Trophoblast cell (in vitro differentiated cells and primary cell): ENCODE measurements at regions not wholly inside any gene's neighbourhood (a gene's known extent, or its start where the extent isn't known, plus 50 kb on each side); places are given as distances from the start of the nearest gene placed in this dataset.

Experiments used
- DNase-seq, 2 donors: peaks; one replicate each; pipeline ENCODE4 v3.0.0-alpha.2; 2016
- H2AFZ ChIP-seq: 2 replicates; pipeline ENCODE4 v1.6.1; 2013; ENCODE audit warnings: low read length, moderate library complexity, mild to moderate bottlenecking; ENCODE audit not compliant: insufficient read depth, poor library complexity
- H2AK5ac ChIP-seq: 2 replicates; pipeline ENCODE4 v1.6.1; 2013; ENCODE audit warnings: mild to moderate bottlenecking, low read length
- H2BK120ac ChIP-seq: 2 replicates; pipeline ENCODE4 v1.6.1; 2013; ENCODE audit warnings: low read length, mild to moderate bottlenecking, moderate library complexity; ENCODE audit not compliant: insufficient read depth, poor library complexity
- H2BK12ac ChIP-seq: 2 replicates; pipeline ENCODE4 v1.6.1; 2013; ENCODE audit warnings: mild to moderate bottlenecking, low read length, moderate library complexity
- H2BK5ac ChIP-seq: 2 replicates; pipeline ENCODE4 v1.6.1; 2013; ENCODE audit warnings: low read length, low read depth, moderate library complexity, mild to moderate bottlenecking; ENCODE audit not compliant: poor library complexity
- H3K14ac ChIP-seq: 2 replicates; pipeline ENCODE4 v1.6.1; 2013; ENCODE audit warnings: mild to moderate bottlenecking, low read length
- H3K18ac ChIP-seq: 2 replicates; pipeline ENCODE4 v1.6.1; 2013; ENCODE audit warnings: mild to moderate bottlenecking, low read length
- H3K23ac ChIP-seq: 2 replicates; pipeline ENCODE4 v1.6.1; 2013; ENCODE audit warnings: low read length
- H3K27ac ChIP-seq: 2 replicates; pipeline ENCODE4 v1.5.1; 2013; ENCODE audit warnings: low read depth, mild to moderate bottlenecking, inconsistent platforms, low read length, moderate library complexity
- H3K27me3 ChIP-seq: 2 replicates; pipeline ENCODE4 v1.6.1; 2013; ENCODE audit warnings: inconsistent platforms, mild to moderate bottlenecking, low read length, moderate library complexity; ENCODE audit not compliant: insufficient read depth
- H3K36me3 ChIP-seq, 2 experiments: 1 replicate in 1 of 2; 2 replicates in 1 of 2; pipeline ENCODE4 v1.6.1; 2013; ENCODE audit warnings: low read length in 2 of 2, mild to moderate bottlenecking in 2 of 2, moderate library complexity in 1 of 2; ENCODE audit not compliant: insufficient read depth in 2 of 2, control insufficient read depth in 1 of 2
- H3K4ac ChIP-seq: 2 replicates; pipeline ENCODE4 v1.6.1; 2013; ENCODE audit warnings: low read depth, mild to moderate bottlenecking, low read length, moderate library complexity
- H3K4me1 ChIP-seq, 2 experiments: 1 replicate in 1 of 2; 2 replicates in 1 of 2; pipeline ENCODE4 v1.6.1; 2013; ENCODE audit warnings: low read length in 2 of 2, mild to moderate bottlenecking in 2 of 2, moderate library complexity in 1 of 2; ENCODE audit not compliant: insufficient read depth in 2 of 2, control insufficient read depth in 1 of 2
- H3K4me2 ChIP-seq: 2 replicates; pipeline ENCODE4 v1.6.1; 2013; ENCODE audit warnings: inconsistent platforms, mild to moderate bottlenecking, low read length, moderate library complexity
- H3K4me3 ChIP-seq: 2 replicates; pipeline ENCODE4 v1.5.1; 2013; ENCODE audit warnings: mild to moderate bottlenecking, low read depth, low read length, inconsistent platforms
- H3K79me1 ChIP-seq: one replicate; pipeline ENCODE4 v1.6.1; 2013; ENCODE audit warnings: low read length
- H3K79me2 ChIP-seq: 2 replicates; pipeline ENCODE4 v1.6.1; 2013; ENCODE audit warnings: low read length, mild to moderate bottlenecking; ENCODE audit not compliant: control insufficient read depth, insufficient read depth, poor library complexity
- H3K9ac ChIP-seq: 2 replicates; pipeline ENCODE4 v1.6.1; 2013; ENCODE audit warnings: mild to moderate bottlenecking, low read length
- H3K9me3 ChIP-seq: 2 replicates; pipeline ENCODE4 v1.6.1; 2013; ENCODE audit warnings: low read depth, mild to moderate bottlenecking, control low read depth, inconsistent platforms, low read length; ENCODE audit not compliant: insufficient read depth
- H4K12ac ChIP-seq: 2 replicates; pipeline ENCODE4 v1.6.1; 2013; ENCODE audit warnings: low read depth, mild to moderate bottlenecking, low read length, moderate library complexity
- H4K8ac ChIP-seq: 2 replicates; pipeline ENCODE4 v1.6.1; 2013; ENCODE audit warnings: low read depth, mild to moderate bottlenecking, low read length, moderate library complexity
- H4K91ac ChIP-seq: one replicate; pipeline ENCODE4 v1.6.1; 2013; ENCODE audit warnings: low read depth, mild to moderate bottlenecking, low read length, moderate library complexity
- WGBS: extraction: QIAGEN DNeasy Blood & Tissue Kit; methylation state at CpG from one replicate; pipeline ENCODE4 v1.1.7; 2013; ENCODE audit warnings: missing lambda C conversion rate; ENCODE audit not compliant: insufficient read length, insufficient coverage; ENCODE audit errors: extremely low coverage; 5-methylcytosine and 5-hydroxymethylcytosine counted together

DNA sequence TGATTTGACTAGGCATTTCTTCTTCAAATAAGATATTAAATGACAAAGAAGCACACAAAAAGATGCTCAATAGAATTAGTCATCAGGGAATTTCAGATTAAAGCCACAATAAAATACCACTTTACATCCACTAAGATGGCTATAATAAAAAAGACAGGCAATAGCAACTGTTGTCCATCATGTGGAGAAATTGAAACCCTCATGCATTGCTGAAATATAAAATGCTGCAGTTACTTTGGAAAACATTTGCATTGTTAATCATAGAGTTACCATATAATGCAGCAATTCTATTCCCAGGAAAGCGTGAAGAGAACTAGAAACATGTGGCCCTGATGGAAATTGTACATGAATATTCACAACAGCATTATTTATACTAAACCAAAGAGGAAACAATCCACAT is 605.5 kb upstream of the SLITRK1 start:
- Histone ChIP-seq H3K4me1 (no peaks in the 10 kb centered on the region), H4K91ac (no peak overlapping the region), H2BK120ac (no peak overlapping the region), H3K9me3 (peaks cover 2% of the 10 kb centered on the region), H3K4me2 (no peak overlapping the region), H4K12ac (no peak overlapping the region), H3K9ac (no peak overlapping the region), H2BK5ac (no peak overlapping the region), H2AFZ (no peak overlapping the region), H3K27ac (no peak overlapping the region), H3K18ac (no peak overlapping the region), H3K79me2 (no peaks in the 10 kb centered on the region), H3K36me3 (no peaks in the 10 kb centered on the region), H3K79me1 (no peaks in the 10 kb centered on the region), H2AK5ac (no peak overlapping the region), H2BK12ac (no peak overlapping the region), H3K14ac (no peak overlapping the region), H4K8ac (no peak overlapping the region), H3K27me3 (no peaks in the 10 kb centered on the region), H3K23ac (no peak overlapping the region), H3K4me3 (no peak overlapping the region), H3K4ac (no peak overlapping the region)
- DNase-seq = no peak
- no CpG with 5 or more reads among the region's 1 CpG for WGBS

DNA sequence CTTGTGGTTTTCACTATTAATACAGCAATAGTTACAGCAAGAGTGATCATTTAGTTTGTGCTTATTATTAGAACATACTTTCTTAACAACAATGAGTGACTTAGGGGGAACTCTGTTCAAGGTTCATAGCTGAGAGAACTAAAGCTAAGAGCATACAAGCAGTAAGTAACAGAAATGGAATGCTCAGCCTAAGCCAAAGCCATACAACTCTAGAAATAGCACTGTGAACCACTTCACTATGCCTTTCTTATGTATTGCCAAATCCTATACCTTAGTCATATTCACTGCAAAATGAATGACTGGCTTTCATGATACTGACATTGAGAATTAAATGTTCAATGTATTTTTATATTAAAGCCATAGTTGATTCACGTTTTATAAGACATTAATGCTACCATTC is 599.7 kb upstream of the SLITRK1 start:
- WGBS = no CpG with 5 or more reads among the region's 1 CpG
- Histone ChIP-seq H3K79me2 (no peaks in the 10 kb centered on the region), H2BK5ac (no peak overlapping the region), H3K18ac (no peak overlapping the region), H4K8ac (no peak overlapping the region), H3K79me1 (no peaks in the 10 kb centered on the region), H4K12ac (no peak overlapping the region), H3K4ac (no peak overlapping the region), H3K9ac (no peak overlapping the region), H3K36me3 (no peaks in the 10 kb centered on the region), H3K14ac (no peak overlapping the region), H3K27ac (no peak overlapping the region), H2BK120ac (no peak overlapping the region), H3K4me1 (no peaks in the 10 kb centered on the region), H3K27me3 (no peaks in the 10 kb centered on the region), H2AFZ (no peak overlapping the region), H2BK12ac (no peak overlapping the region), H3K9me3 (no peaks in the 10 kb centered on the region), H4K91ac (no peak overlapping the region), H3K4me2 (no peak overlapping the region), H3K4me3 (no peak overlapping the region), H3K23ac (no peak overlapping the region), H2AK5ac (no peak overlapping the region)
- DNase-seq = no peak

DNA sequence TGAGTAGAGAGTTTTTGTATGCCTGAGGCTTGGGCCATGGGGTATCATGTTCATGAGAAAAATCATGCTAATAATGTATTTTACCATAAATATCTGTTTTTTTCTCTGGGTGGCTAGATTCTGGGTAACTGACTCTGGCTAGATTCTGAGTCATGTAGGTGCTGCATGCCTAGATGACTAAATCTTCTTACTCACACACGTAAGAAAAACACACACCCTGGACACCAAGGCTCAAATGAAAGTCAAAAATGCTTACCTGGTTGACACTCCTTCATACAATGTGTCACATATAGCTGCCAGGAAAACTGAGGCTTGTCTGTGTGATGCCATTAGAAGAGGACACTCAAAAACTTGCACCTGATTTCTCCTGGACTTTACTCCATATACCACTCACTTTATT is 597.4 kb upstream of the SLITRK1 start:
- Histone ChIP-seq H3K79me1 (no peaks in the 10 kb centered on the region), H3K27ac (no peak overlapping the region), H3K18ac (no peak overlapping the region), H3K9me3 (no peaks in the 10 kb centered on the region), H4K8ac (no peak overlapping the region), H2BK120ac (no peak overlapping the region), H3K23ac (no peak overlapping the region), H3K79me2 (no peaks in the 10 kb centered on the region), H2BK5ac (no peak overlapping the region), H4K91ac (no peak overlapping the region), H2AFZ (no peak overlapping the region), H2AK5ac (no peak overlapping the region), H2BK12ac (no peak overlapping the region), H3K27me3 (no peaks in the 10 kb centered on the region), H3K4me1 (no peaks in the 10 kb centered on the region), H3K4me2 (no peak overlapping the region), H3K36me3 (no peaks in the 10 kb centered on the region), H3K4ac (no peak overlapping the region), H3K9ac (no peak overlapping the region), H3K14ac (no peak overlapping the region), H3K4me3 (no peak overlapping the region), H4K12ac (no peak overlapping the region)
- WGBS = no CpG with 5 or more reads among the region's 1 CpG
- DNase-seq = no peak

DNA sequence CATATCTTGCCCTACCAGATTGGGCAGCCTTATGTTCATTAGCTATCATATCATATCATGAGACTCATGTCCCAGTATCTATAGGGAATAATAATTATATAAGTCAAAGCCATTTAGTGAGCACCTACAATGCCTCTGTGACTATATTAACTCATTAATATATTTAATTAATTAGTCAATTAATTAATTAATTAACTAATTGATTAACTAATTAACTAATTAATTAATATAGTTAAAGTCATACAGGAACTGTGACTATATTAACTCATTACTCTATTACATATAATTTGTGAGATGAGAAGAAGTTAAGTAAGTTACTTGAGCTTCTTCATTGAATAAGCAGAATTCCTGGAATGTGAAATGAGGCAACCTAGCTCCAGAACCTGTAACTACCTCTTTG is 588.3 kb upstream of the SLITRK1 start:
- H3K14ac ChIP-seq = no peak overlapping the region
- no peaks in the 10 kb centered on the region for H3K4me1 ChIP-seq
- H4K8ac ChIP-seq = no peak overlapping the region
- no peaks in the 10 kb centered on the region for H3K79me2 ChIP-seq
- H3K9ac ChIP-seq = no peak overlapping the region
- H2BK12ac ChIP-seq = no peak overlapping the region
- no peak overlapping the region for H2AFZ ChIP-seq
- no peak overlapping the region for H3K23ac ChIP-seq
- H3K4ac ChIP-seq = no peak overlapping the region
- H4K12ac ChIP-seq = no peak overlapping the region
- H3K36me3 ChIP-seq = no peaks in the 10 kb centered on the region
- H2BK120ac ChIP-seq = no peak overlapping the region
- H2BK5ac ChIP-seq = no peak overlapping the region
- no peaks in the 10 kb centered on the region for H3K27me3 ChIP-seq
- H2AK5ac ChIP-seq = no peak overlapping the region
- no peak overlapping the region for H3K4me2 ChIP-seq
- no peak overlapping the region for H3K27ac ChIP-seq
- H4K91ac ChIP-seq = no peak overlapping the region
- no peak overlapping the region for H3K18ac ChIP-seq
- no peak overlapping the region for H3K4me3 ChIP-seq
- DNase-seq = no peak
- H3K9me3 ChIP-seq = no peaks in the 10 kb centered on the region
- no peaks in the 10 kb centered on the region for H3K79me1 ChIP-seq

DNA sequence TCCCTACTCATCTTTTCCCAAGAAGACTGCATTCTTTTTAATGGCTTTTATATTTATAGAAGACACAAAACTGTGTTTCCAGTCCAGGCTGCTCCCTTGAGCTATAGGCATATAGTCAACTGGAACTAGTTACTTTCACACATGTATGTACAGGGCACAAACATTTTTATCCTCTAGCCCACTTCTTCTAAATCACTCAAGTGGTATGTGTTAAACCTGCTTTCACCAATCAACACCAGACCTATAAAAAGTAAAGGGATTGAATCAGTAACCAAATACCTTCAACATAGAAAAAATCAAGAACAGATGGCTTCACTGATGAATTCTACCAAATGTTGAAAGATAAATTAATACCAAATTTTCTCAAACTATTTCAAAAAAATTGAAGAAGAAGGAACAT is 584.2 kb upstream of the SLITRK1 start:
- no peak overlapping the region for H3K4ac ChIP-seq
- no peak overlapping the region for H2AFZ ChIP-seq
- no peaks in the 10 kb centered on the region for H3K36me3 ChIP-seq
- no peak overlapping the region for H2AK5ac ChIP-seq
- no peak overlapping the region for H3K18ac ChIP-seq
- no peak overlapping the region for H3K23ac ChIP-seq
- no peak overlapping the region for H2BK120ac ChIP-seq
- no peak overlapping the region for H3K27ac ChIP-seq
- H3K79me1 ChIP-seq = no peaks in the 10 kb centered on the region
- no peak overlapping the region for H4K8ac ChIP-seq
- no peaks in the 10 kb centered on the region for H3K4me1 ChIP-seq
- no peak overlapping the region for H2BK12ac ChIP-seq
- no peak for DNase-seq
- no peak overlapping the region for H3K14ac ChIP-seq
- H3K9me3 ChIP-seq = no peaks in the 10 kb centered on the region
- H4K12ac ChIP-seq = no peak overlapping the region
- H2BK5ac ChIP-seq = no peak overlapping the region
- no peak overlapping the region for H3K4me2 ChIP-seq
- H3K4me3 ChIP-seq = no peak overlapping the region
- H4K91ac ChIP-seq = no peak overlapping the region
- H3K27me3 ChIP-seq = no peaks in the 10 kb centered on the region
- no peak overlapping the region for H3K9ac ChIP-seq
- H3K79me2 ChIP-seq = no peaks in the 10 kb centered on the region
